Activated T-helper 17 cell treated with anti-CD3 and anti-CD28 coated beads, Interleukin-2, amount 50 U/mL, for 72 hours (primary cell): ENCODE measurements at regions not wholly inside any gene's neighbourhood (a gene's known extent, or its start where the extent isn't known, plus 50 kb on each side); places are given as distances from the start of the nearest gene placed in this dataset.

Source experiments
- ATAC-seq: fragments of 150-1000 bp; cut with Tn5 transposase; replicated peaks from 2 replicates; pipeline ENCODE4 v1.10.0; 2021; ENCODE audit warnings: mild to moderate bottlenecking, moderate library complexity
- H3K27ac Mint-ChIP-seq: one replicate; pipeline ENCODE4 v1.8.0; 2022; ENCODE audit warnings: mixed read lengths
- H3K27me3 Mint-ChIP-seq: one replicate; pipeline ENCODE4 v1.8.0; 2022; ENCODE audit warnings: mixed read lengths
- H3K36me3 Mint-ChIP-seq: one replicate; pipeline ENCODE4 v1.8.0; 2022; ENCODE audit warnings: low read depth, mild to moderate bottlenecking, mixed read lengths
- H3K4me1 Mint-ChIP-seq: one replicate; pipeline ENCODE4 v1.8.0; 2022; ENCODE audit warnings: mixed read lengths
- H3K4me3 Mint-ChIP-seq: one replicate; pipeline ENCODE4 v1.8.0; 2022; ENCODE audit warnings: mild to moderate bottlenecking, mixed read lengths
- H3K9me3 Mint-ChIP-seq: one replicate; pipeline ENCODE4 v1.8.0; 2022; ENCODE audit warnings: mixed read lengths

- Mint-ChIP-seq H3K9me3 (no peaks in the 10 kb centered on the region), H3K36me3 (no peaks in the 10 kb centered on the region), H3K4me3 (no peak overlapping the region), H3K27me3 (peaks cover 7% of the 10 kb centered on the region), H3K27ac (no peak overlapping the region), H3K4me1 (no peaks in the 10 kb centered on the region)
- ATAC-seq = no peak
Measured at GRCh38 chr21:26224366-26224765, 53.8 kb upstream of the APP start.
